8988T (cell line): ENCODE measurements at regions not wholly inside any gene's neighbourhood (a gene's known extent, or its start where the extent isn't known, plus 50 kb on each side); places are given as distances from the start of the nearest gene placed in this dataset.

Experiments
- DNase-seq: peaks from one replicate; pipeline ENCODE4 v3.0.0; 2011

DNA sequence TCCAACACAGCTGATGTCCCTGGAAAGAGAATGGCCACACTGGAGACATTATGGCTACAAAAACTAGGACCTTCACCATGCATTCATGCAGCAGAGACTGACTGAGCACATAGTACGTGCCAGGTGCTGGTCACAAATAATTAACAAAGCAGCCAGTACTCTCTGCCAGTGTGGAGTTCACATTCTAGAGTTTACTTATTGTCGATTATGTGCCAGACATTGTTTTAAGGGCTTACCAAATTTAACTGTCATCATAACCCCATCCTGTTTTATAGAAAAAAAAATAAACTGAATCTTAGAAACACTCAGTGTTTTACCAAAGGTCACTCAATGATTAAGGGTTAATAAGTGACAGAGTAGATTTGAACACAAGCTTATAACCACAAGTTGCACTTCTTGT, 143.3 kb downstream of the RRAGC start:
- no peak for DNase-seq

DNA sequence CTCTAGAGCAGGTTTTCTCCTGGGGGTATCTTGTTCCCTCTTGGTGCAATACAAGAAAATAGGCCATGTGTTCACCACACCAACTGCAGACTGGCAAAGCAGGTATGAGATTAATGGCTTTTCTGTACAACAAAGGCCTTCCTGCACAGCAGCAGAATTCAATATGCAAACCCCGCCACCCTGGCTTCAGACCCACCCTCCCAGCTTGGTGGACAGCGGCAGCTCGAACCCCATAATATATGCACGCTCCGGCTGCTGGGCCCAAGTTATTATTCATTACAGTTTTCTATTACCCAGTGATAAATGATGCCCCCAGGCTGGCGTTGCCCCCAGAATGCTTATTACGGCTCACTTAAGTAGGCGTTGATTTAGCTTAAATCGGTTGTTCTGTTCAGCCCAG, 144.2 kb downstream of the RRAGC start:
- no peak for DNase-seq

GRCh38 chr1:38712046-38712445, 147.5 kb downstream of the RRAGC start:
- DNase-seq = no peak

DNA sequence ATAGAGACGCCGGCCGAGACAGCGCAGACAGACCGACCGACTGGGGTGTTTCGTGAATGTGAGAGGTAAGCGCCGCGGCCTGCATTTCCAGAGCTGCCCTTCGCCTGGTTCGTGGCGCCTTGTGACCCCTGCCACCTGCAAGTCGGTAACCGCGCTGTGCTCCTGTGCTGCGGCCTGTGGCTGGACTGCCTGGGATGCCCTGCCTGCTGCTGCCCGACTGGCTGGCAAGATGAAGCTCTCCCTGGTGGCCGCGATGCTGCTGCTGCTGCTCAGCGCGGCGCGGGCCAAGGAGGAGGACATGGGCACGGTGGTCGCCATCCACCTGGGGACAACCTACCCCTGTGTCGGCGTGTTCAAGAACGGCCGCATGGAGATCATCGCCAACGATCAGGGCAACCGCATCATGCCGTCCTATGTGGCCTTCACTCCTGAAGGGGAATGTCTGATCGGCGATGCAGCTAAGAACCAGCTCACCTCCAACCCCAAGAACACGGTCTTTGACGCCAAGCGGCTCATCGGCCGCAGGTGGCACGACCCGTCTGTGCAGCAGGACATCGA, 150.8 kb downstream of the RRAGC start:
- DNase-seq = no peak

GRCh38 chr1:38701088-38701487, 158.5 kb downstream of the RRAGC start:
- no peak for DNase-seq

DNA sequence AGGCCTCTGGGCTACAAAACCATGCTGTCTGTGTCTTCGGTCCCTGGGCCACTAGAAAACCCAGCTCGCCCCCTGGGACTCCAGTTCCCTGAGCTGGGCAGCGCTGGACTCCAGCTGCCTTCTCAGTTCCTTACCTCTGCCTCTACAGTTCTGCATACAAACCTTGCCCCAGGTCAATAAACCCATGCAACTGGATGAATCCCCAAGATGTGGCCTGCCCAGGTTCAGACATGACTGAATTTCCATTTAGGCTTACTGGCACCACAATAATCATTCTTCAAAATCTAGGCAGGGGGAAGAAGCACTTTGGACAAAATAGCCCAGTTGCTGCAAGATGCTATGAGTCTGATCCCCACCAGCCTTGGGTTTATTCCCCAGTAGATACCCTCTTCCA, 159.5 kb downstream of the RRAGC start:
- no peak for DNase-seq

- no peak for DNase-seq
These were observed 160.1 kb downstream of the RRAGC start for GRCh38 chr1:38699330-38700076.

DNA sequence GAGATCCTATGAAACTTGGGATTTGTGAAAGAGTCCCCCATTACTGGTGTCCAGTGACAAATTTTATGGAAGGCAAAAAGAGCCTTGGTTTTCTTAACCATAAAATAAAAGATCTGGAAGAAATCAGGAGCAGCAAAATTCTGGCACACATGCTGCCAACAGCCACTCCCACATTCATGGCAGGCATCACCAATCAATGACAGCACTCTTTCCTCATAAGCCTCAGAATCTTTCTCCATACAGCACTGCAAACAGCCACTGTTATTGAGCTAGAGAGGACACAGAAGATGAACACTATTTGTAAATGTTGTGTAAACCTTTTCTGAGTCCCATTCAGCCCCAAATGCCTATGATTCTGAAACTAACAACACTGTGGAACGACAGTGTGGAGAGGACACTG, 162.2 kb downstream of the RRAGC start:
- DNase-seq = no peak

DNA sequence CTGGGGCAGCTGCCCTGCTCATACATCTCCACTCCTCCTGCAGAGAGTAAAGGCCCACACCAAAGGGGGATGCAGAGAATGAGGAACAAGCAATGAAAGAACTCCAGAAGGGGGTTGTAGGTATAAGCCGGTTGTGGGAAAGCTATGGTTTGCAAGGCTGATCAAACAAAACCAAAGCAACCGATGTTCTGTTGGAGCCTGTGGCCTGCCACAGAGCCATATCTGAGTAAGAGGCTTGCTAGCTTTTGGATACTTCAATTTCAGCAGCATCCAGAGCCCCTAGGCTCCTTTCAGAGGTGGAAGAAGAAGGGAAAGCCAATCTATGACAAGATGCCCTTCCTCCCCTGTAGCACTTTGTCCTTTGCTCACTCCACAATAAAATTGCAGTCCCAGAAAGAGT, 163.2 kb downstream of the RRAGC start:
- no peak for DNase-seq

DNA sequence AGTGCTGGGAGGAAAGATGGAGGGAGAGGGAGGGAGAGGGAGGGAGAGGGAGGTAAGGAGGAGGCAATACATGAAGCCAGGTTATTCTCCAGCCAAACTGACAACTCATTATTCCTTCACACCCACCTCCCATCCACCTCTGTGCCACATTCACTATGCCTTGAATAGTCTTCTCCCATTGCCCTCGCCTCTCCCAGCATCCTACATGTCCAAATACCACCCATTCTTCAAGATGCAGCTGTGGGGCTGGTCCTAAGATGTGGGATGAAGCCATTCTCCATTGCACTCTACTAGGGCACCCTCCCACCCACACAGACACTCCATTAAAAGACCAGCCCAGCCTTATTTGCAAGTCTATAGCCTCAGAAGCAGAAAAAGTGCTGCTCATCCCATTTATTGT, 165.8 kb downstream of the RRAGC start:
- no peak for DNase-seq

DNA sequence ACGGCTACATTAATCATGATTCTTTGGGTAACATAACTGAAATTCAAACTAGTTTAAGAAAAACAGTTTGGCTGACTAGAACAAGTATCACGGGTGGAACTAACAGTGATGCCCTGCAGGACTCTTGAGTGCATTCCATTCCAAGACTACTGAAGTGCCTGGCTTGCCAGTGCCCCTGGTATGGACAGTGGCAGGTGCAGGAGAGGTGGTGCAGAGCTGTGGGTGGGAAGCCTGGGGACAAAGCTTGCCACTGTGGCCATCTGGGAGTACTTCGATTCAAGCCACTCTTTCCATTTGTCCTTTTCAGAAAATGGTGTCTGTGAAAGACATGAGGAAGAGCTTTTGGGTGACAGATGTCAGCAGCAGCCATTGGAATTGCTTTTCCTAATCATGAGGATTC, 166.5 kb downstream of the RRAGC start:
- no peak for DNase-seq

GRCh38 chr1:38690790-38691449, 168.7 kb downstream of the RRAGC start:
- DNase-seq = no peak

DNA sequence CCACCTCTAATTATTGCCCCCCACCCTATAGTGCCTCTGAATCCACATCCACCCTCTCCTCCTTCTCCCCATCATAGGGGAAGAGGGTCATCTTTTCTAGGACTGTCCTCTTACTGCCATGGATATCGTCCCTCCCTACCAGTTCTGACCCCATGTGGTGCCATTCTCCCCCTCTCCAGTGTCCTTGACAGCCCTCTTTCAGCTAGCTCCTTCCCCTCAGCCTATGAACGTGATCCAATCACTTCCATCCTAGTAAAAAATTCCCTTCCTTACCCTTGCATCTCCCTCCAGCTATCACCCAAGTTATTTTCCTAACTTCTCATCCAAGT, 172.7 kb downstream of the RRAGC start:
- no peak for DNase-seq

- no peak for DNase-seq
These were observed 173.2 kb downstream of the RRAGC start for GRCh38 chr1:38686167-38686926.

DNA sequence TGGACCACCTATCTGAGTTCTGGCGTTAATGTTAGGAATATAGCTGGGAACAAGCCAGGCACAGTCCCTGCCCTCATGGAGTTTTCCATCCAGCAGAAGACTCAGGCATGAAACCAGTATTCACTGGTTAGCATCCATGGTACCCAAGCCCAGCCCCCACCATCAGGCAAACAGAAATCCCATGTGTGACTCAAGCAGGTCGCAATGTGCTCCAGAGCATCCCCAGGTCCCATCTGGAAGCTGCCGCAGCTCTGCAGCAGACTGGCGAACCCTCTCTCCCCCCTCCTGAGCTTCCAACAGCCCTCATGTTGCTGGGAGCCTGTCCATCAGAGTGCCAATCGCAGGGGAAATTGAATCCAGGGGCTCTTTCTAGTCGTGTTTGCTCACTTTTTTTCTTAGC, 174.2 kb downstream of the RRAGC start:
- no peak for DNase-seq

GRCh38 chr1:38680801-38681510, 178.6 kb downstream of the RRAGC start:
- DNase-seq = no peak

- DNase-seq = no peak
These were observed 181.8 kb downstream of the RRAGC start for GRCh38 chr1:38677756-38678155.

DNA sequence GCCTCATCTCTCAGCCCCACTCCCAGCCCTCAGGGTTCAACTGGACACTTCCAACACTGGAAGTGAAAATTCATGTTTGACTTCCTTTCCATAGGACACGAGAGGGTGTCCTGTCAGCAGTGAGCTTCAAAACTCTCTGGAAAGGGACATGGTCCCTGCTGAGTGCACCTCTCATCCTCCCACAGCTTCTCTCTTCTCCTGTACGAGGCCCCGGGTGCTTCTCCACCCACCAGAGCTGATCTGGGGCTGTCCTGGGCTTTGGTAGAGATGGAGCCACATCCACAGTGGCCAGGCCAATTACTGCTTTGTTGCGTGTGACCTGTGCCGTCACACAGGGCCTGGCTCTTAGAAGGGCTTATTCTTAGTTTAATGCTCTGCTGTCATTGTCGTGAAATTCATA, 182.3 kb downstream of the RRAGC start:
- DNase-seq = no peak

- DNase-seq = no peak
These were observed 186.9 kb downstream of the RRAGC start for GRCh38 chr1:38672692-38673091.

GRCh38 chr1:38671221-38671620, 188.4 kb downstream of the RRAGC start:
- DNase-seq = no peak

GRCh38 chr1:38670544-38671122, 188.9 kb downstream of the RRAGC start:
- no peak for DNase-seq

DNA sequence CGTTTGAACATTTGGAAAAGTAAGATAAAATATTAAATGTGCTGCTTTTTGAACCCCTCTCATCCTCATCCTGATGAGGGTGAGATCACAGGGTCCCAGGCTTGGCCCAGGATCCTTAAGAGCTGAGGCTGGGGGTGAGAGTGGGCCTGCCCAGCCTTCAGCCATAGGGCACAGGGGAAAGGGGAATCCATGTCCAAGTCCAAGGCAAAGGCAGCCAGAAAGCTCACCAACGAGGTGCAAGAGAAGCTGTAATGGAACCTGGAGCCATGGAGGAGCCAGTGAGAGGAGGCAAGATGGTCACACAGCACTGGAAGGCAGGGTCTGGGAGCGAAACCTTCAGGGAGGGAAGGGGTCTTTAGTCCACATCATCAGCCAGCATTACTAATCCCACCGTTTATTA, 191.9 kb downstream of the RRAGC start:
- no peak for DNase-seq

DNA sequence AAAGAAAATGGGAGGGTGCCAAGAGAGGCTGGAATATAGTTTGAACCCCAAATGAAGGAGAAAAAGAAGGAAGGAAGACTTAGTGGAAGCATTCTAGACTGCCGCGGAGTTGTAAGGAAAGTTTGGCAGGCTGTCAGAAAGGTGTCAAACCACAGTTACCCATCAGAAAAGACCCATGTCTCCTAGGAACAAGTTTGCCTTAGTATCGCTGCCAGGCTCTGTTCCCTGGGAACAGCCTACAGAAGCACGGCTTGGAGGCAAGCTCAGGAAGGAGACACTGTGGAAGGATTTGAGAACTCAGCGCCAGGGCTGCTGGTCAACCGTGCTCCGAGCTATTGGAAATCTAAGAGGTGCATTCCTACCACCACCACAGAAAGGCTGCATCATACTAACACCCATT, 197.4 kb downstream of the RRAGC start:
- DNase-seq = no peak
